Liver (tissue), 8 donors: ENCODE measurements at regions not wholly inside any gene's neighbourhood (a gene's known extent, or its start where the extent isn't known, plus 50 kb on each side); places are given as distances from the start of the nearest gene placed in this dataset.

ENCODE experiments used
- DNase-seq: peaks from one replicate; pipeline ENCODE4 v3.0.0-alpha.2; 2017; ENCODE audit warnings: low spot score
- H3K27ac ChIP-seq, 2 donors: one replicate each; pipeline ENCODE4 v1.7.0; 2013; ENCODE audit warnings: inconsistent platforms in 2 of 2, low read length in 2 of 2, control low read depth in 1 of 2, low read depth in 1 of 2, mild to moderate bottlenecking in 1 of 2
- H3K27me3 ChIP-seq, 4 donors: one replicate each; pipeline versions ENCODE4 v1.6.1 to v1.7.0; 2013; ENCODE audit warnings: low read length in 3 of 4, inconsistent platforms in 1 of 4, mild to moderate bottlenecking in 1 of 4, moderate library complexity in 1 of 4; ENCODE audit not compliant: control insufficient read depth in 4 of 4, insufficient read depth in 4 of 4
- H3K36me3 ChIP-seq, 4 donors: one replicate each; pipeline versions ENCODE4 v1.6.1 to v1.7.0; 2013; ENCODE audit warnings: low read length in 3 of 4, mild to moderate bottlenecking in 3 of 4, low read depth in 1 of 4, moderate library complexity in 1 of 4; ENCODE audit not compliant: control insufficient read depth in 4 of 4, insufficient read depth in 3 of 4
- H3K4me1 ChIP-seq, 4 donors: one replicate each; pipeline versions ENCODE4 v1.6.1 to v1.7.0; 2013; ENCODE audit warnings: low read length in 3 of 4, mild to moderate bottlenecking in 3 of 4, moderate library complexity in 1 of 4; ENCODE audit not compliant: control insufficient read depth in 4 of 4, insufficient read depth in 4 of 4
- H3K4me3 ChIP-seq, 3 donors: one replicate each; pipeline versions ENCODE4 v1.6.1 to v1.7.0; 2013; ENCODE audit warnings: low read length in 3 of 3, control low read depth in 1 of 3, low read depth in 1 of 3, mild to moderate bottlenecking in 1 of 3
- H3K9ac ChIP-seq, 2 donors: one replicate each; pipeline ENCODE4 v1.7.0; 2013; ENCODE audit warnings: low read length in 2 of 2, mild to moderate bottlenecking in 2 of 2, moderate library complexity in 2 of 2, control low read depth in 1 of 2, low read depth in 1 of 2
- H3K9me3 ChIP-seq, 4 donors: one replicate each; pipeline versions ENCODE4 v1.6.1 to v1.7.0; 2013; ENCODE audit warnings: low read length in 3 of 4; ENCODE audit not compliant: control insufficient read depth in 4 of 4
- CTCF ChIP-seq: fragments of 150-350 bp; IDR thresholded peaks from 2 replicates; pipeline ENCODE4 v1.5.1; 2017; ENCODE audit warnings: improper control_type of control experiment, low read depth, low read length; ENCODE audit not compliant: missing input control
- EGR1 ChIP-seq, 2 donors: IDR thresholded peaks; 2 replicates each; pipeline ENCODE4 v1.6.1; 2016 to 2018; ENCODE audit warnings: antibody characterized with exemption in 2 of 2, low read depth in 2 of 2
- FOXA1 ChIP-seq: IDR thresholded peaks from 2 replicates; pipeline ENCODE4 v1.6.1; 2016; ENCODE audit warnings: antibody characterized with exemption
- FOXA2 ChIP-seq: IDR thresholded peaks from 2 replicates; pipeline ENCODE4 v1.6.1; 2016; ENCODE audit warnings: antibody characterized with exemption
- GABPA ChIP-seq, 2 donors: IDR thresholded peaks in 1 of 2; conservative IDR thresholded peaks in 1 of 2; 2 replicates each; pipeline ENCODE4 v1.6.1; 2016; ENCODE audit warnings: antibody characterized with exemption in 2 of 2, mild to moderate bottlenecking in 1 of 2, moderate library complexity in 1 of 2
- HNF4A ChIP-seq, 2 donors: conservative IDR thresholded peaks; 2 replicates each; pipeline ENCODE4 v1.6.1; 2016; ENCODE audit warnings: antibody characterized with exemption in 2 of 2, mild to moderate bottlenecking in 2 of 2
- HNF4G ChIP-seq: IDR thresholded peaks from 2 replicates; pipeline ENCODE4 v1.6.1; 2016; ENCODE audit warnings: antibody characterized with exemption
- JUND ChIP-seq, 2 donors: IDR thresholded peaks; 2 replicates each; pipeline ENCODE4 v1.6.1; 2016; ENCODE audit warnings: antibody characterized with exemption in 2 of 2
- NR2F2 ChIP-seq: IDR thresholded peaks from 2 replicates; pipeline ENCODE4 v1.6.1; 2016; ENCODE audit warnings: antibody characterized with exemption
- RAD21 ChIP-seq, 2 donors: IDR thresholded peaks; 2 replicates each; pipeline ENCODE4 v1.6.1; 2016; ENCODE audit warnings: antibody characterized with exemption in 2 of 2, mild to moderate bottlenecking in 2 of 2
- RXRA ChIP-seq, 2 donors: IDR thresholded peaks; 2 replicates each; pipeline ENCODE4 v1.6.1; 2017 to 2018; ENCODE audit warnings: antibody characterized with exemption in 2 of 2, mild to moderate bottlenecking in 1 of 2
- SP1 ChIP-seq: IDR thresholded peaks from 2 replicates; pipeline ENCODE4 v1.6.1; 2018; ENCODE audit warnings: antibody characterized with exemption, mild to moderate bottlenecking
- TAF1 ChIP-seq: conservative IDR thresholded peaks from 2 replicates; pipeline ENCODE4 v1.6.1; 2016; ENCODE audit warnings: antibody characterized with exemption, mild to moderate bottlenecking
- YY1 ChIP-seq: IDR thresholded peaks from 2 replicates; pipeline ENCODE4 v1.6.1; 2016; ENCODE audit warnings: antibody characterized with exemption, mild to moderate bottlenecking
- WGBS: extraction: QIAGEN DNeasy Blood & Tissue Kit; methylation state at CpG from one replicate; pipeline ENCODE4 v1.1.7; 2013; 5-methylcytosine and 5-hydroxymethylcytosine counted together
- TF ChIP-seq, protein P1 (sequence below): IDR thresholded peaks from 2 replicates; pipeline ENCODE4 v1.6.1; 2016; ENCODE audit warnings: antibody characterized with exemption
- TF ChIP-seq, protein P2 (sequence below): IDR thresholded peaks from 2 replicates; pipeline ENCODE4 v1.6.1; 2016; ENCODE audit warnings: antibody characterized with exemption
- TF ChIP-seq, protein P3 (sequence below): IDR thresholded peaks from 2 replicates; pipeline ENCODE4 v1.6.1; 2016; ENCODE audit warnings: antibody characterized with exemption, mild to moderate bottlenecking
- donor health status: healthy.
- donor health status: healthy.
- donor health status: healthy.
- donor health status: healthy.
- donor health status: healthy.

DNA sequence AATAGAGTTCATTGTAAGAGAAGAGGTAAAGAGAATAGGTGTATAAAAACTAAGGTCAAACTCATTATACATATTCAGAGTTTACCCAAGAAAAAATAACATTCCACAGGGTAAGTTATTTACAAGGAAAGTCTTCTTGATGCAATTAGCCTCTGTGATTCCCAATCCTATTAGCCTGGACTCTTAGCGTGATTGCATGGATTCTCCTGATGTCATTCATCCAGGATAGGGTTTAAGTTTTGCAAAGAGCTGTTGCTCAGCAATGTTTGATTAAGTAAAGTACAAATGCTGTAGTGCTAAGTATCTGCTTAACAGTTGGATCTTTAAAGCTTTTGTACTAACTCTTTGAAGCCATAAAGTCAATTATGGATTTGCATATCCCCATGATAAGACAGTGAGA lies 767.8 kb upstream of the LUZP2 start:
- H3K4me1 ChIP-seq, result no peaks in the 10 kb centered on the region
- H3K9ac ChIP-seq, result no peak overlapping the region
- no peak overlapping the region for H3K27ac ChIP-seq
- H3K36me3 ChIP-seq, result no peaks in the 10 kb centered on the region
- no peaks in the 10 kb centered on the region for H3K27me3 ChIP-seq
- no peak for DNase-seq
- H3K9me3 ChIP-seq, result no peaks in the 10 kb centered on the region
- no peak overlapping the region for H3K4me3 ChIP-seq
- TF ChIP-seq SP1 (no peak), CTCF (no peak), YY1 (no peak), GABPA (IDR thresholded peaks at IDR 0.05 in 1 of 2, conservative IDR thresholded peaks at IDR 0.05 in 1 of 2) (no peak)
- TF ChIP-seq, protein P1, sequence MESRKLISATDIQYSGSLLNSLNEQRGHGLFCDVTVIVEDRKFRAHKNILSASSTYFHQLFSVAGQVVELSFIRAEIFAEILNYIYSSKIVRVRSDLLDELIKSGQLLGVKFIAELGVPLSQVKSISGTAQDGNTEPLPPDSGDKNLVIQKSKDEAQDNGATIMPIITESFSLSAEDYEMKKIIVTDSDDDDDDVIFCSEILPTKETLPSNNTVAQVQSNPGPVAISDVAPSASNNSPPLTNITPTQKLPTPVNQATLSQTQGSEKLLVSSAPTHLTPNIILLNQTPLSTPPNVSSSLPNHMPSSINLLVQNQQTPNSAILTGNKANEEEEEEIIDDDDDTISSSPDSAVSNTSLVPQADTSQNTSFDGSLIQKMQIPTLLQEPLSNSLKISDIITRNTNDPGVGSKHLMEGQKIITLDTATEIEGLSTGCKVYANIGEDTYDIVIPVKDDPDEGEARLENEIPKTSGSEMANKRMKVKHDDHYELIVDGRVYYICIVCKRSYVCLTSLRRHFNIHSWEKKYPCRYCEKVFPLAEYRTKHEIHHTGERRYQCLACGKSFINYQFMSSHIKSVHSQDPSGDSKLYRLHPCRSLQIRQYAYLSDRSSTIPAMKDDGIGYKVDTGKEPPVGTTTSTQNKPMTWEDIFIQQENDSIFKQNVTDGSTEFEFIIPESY, result no peak
- 71% methylated on average over 1 of the region's 1 CpG for WGBS

DNA sequence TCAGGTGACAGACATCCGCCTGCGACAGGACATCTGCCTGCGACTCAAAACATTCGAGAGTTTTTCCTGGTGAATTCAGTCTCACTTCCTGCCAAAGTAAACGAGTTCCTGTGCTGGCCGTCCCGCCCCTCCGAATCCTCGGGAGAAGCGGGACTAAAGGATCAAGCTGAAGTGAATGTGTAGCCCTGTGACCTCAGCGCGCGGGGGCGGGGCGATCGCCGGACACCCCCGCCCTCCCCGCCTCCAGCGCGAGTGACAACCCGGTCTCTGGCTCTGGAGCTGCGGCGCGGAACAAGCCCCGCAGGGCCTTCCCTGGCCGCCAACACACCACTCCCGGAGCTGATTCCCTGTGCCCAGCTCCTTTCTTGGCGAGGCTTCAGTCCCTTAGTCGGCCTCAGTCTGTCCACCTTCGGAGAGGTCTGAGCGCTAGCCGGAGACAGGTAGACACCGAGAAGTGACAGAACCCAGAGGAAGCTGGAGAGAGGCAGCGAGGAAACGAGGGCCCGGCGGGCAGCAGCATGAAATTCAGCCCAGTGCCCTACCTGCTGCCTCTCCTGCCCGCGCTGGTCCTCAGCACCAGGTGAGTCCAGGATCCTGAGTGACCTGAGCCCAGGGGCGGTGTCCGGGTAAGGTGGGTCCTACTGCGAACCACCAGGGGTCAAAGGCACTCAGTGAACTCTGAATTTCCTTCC lies 766.4 kb upstream of the LUZP2 start:
- Histone ChIP-seq H3K27ac (no peak overlapping the region), H3K4me3 (no peak overlapping the region), H3K27me3 (no peaks in the 10 kb centered on the region), H3K36me3 (no peaks in the 10 kb centered on the region), H3K9ac (no peak overlapping the region), H3K4me1 (no peaks in the 10 kb centered on the region), H3K9me3 (no peaks in the 10 kb centered on the region)
- TF ChIP-seq HNF4G (no peak), FOXA2 (no peak), SP1 (no peak)
- TF ChIP-seq, protein P2, sequence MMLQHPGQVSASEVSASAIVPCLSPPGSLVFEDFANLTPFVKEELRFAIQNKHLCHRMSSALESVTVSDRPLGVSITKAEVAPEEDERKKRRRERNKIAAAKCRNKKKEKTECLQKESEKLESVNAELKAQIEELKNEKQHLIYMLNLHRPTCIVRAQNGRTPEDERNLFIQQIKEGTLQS, result no peak
- 88% methylated on average over 43 of the region's 43 CpGs for WGBS
- no peak for DNase-seq

DNA sequence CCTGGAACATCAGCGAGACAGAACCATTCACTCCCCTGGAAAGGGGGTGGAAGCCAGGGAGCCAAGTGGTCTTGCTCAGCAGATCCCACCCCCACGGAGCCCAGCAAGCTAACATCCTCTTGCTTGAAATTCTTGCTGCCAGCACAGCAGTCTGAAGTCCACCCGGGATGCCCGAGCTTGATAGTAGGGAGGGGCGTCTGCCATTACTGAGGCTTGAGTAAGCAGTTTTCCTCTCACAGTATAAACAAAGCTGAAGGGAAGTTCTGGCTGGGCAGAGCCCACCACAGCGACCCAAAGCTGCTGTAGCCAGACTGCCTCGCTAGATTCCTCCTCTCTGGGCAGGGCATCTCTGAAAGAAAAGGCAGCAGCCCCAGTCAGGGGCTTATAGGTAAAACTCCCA lies 764.8 kb upstream of the LUZP2 start:
- no peaks in the 10 kb centered on the region for H3K27me3 ChIP-seq
- TF ChIP-seq HNF4A (conservative IDR thresholded peaks at IDR 0.05) (no peak), SP1 (no peak), EGR1 (IDR thresholded peaks at IDR 0.05; ENCODE audit: low read depth in 2 of 2) (no peak), YY1 (no peak), RAD21 (IDR thresholded peaks at IDR 0.05) (no peak), JUND (IDR thresholded peaks at IDR 0.05) (no peak), HNF4G (no peak), RXRA (IDR thresholded peaks at IDR 0.05) (no peak), FOXA1 (no peak), FOXA2 (no peak), TAF1 (no peak), NR2F2 (no peak)
- TF ChIP-seq, protein P3, sequence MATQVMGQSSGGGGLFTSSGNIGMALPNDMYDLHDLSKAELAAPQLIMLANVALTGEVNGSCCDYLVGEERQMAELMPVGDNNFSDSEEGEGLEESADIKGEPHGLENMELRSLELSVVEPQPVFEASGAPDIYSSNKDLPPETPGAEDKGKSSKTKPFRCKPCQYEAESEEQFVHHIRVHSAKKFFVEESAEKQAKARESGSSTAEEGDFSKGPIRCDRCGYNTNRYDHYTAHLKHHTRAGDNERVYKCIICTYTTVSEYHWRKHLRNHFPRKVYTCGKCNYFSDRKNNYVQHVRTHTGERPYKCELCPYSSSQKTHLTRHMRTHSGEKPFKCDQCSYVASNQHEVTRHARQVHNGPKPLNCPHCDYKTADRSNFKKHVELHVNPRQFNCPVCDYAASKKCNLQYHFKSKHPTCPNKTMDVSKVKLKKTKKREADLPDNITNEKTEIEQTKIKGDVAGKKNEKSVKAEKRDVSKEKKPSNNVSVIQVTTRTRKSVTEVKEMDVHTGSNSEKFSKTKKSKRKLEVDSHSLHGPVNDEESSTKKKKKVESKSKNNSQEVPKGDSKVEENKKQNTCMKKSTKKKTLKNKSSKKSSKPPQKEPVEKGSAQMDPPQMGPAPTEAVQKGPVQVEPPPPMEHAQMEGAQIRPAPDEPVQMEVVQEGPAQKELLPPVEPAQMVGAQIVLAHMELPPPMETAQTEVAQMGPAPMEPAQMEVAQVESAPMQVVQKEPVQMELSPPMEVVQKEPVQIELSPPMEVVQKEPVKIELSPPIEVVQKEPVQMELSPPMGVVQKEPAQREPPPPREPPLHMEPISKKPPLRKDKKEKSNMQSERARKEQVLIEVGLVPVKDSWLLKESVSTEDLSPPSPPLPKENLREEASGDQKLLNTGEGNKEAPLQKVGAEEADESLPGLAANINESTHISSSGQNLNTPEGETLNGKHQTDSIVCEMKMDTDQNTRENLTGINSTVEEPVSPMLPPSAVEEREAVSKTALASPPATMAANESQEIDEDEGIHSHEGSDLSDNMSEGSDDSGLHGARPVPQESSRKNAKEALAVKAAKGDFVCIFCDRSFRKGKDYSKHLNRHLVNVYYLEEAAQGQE, result no peak
- TF ChIP-seq, protein P1, result no peak
- TF ChIP-seq, protein P2, result no peak
- no peaks in the 10 kb centered on the region for H3K9me3 ChIP-seq
- DNase-seq, result no peak
- H3K4me3 ChIP-seq, result no peak overlapping the region
- H3K9ac ChIP-seq, result no peak overlapping the region
- H3K27ac ChIP-seq, result no peak overlapping the region
- H3K4me1 ChIP-seq, result no peaks in the 10 kb centered on the region
- WGBS, result 36% methylated on average over 7 of the region's 7 CpGs
- H3K36me3 ChIP-seq, result no peaks in the 10 kb centered on the region
